ENCODE measurements at regions not wholly inside any gene's neighbourhood (a gene's known extent, or its start where the extent isn't known, plus 50 kb on each side); places are given as distances from the start of the nearest gene placed in this dataset.

- TF ChIP-seq CTCF (IDR thresholded peaks at IDR 0.05) = no peak
- no peak for TF ChIP-seq EP300 (IDR thresholded peaks at IDR 0.05)
These were observed 389.5 kb downstream of the MTX2 start for GRCh38 chr2:176658708-176659107.
